DOHH2 (cell line): ENCODE measurements at regions not wholly inside any gene's neighbourhood (a gene's known extent, or its start where the extent isn't known, plus 50 kb on each side); places are given as distances from the start of the nearest gene placed in this dataset.
"Not testable (repeated sequence)": the region's sequence is repeated elsewhere in the genome, so short reads cannot be mapped to it uniquely, and the experiment has no call there.

ENCODE experiments used
- EZH2phosphoT487 ChIP-seq: fragments of 200-600 bp; sonication (generic); IDR thresholded peaks from 2 replicates; pipeline ENCODE4 v1.6.1; 2017; ENCODE audit warnings: borderline replicate concordance, mild to moderate bottlenecking, antibody characterized with exemption, low read length, moderate library complexity, mixed read lengths
- TF ChIP-seq, protein P1 (sequence below): fragments of 200-600 bp; sonication (generic); IDR thresholded peaks from one replicate; pipeline ENCODE4 v1.5.1; 2014; ENCODE audit warnings: antibody characterized with exemption, mild to moderate bottlenecking, low read depth, low read length; ENCODE audit not compliant: poor library complexity, severe bottlenecking

DNA sequence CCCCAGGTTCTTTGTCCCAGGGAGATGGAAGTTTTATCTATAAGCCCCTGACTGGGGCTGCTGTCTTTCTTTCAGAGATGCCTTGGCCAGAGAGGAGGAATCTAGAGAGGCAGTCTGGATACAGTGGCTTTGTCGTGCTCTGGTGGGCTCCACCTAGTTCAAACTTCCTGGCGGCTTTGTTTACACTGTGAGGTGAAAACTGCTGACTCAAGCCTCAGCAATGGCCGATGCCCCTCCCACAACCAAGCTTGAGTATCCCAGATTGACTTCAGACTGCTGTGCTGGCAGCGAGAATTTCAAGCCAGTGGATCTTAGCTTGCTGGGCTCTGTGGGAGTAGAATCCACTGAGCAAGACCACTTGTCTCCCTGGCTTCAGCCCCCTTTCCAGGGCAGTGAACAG is 1288.8 kb downstream of the REEP3 start:
- TF ChIP-seq, protein P1, sequence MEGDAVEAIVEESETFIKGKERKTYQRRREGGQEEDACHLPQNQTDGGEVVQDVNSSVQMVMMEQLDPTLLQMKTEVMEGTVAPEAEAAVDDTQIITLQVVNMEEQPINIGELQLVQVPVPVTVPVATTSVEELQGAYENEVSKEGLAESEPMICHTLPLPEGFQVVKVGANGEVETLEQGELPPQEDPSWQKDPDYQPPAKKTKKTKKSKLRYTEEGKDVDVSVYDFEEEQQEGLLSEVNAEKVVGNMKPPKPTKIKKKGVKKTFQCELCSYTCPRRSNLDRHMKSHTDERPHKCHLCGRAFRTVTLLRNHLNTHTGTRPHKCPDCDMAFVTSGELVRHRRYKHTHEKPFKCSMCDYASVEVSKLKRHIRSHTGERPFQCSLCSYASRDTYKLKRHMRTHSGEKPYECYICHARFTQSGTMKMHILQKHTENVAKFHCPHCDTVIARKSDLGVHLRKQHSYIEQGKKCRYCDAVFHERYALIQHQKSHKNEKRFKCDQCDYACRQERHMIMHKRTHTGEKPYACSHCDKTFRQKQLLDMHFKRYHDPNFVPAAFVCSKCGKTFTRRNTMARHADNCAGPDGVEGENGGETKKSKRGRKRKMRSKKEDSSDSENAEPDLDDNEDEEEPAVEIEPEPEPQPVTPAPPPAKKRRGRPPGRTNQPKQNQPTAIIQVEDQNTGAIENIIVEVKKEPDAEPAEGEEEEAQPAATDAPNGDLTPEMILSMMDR: not testable (repeated sequence)
- not testable (repeated sequence) for TF ChIP-seq EZH2phosphoT487
